Progenitor cell of endocrine pancreas (in vitro differentiated cells): ENCODE measurements at regions not wholly inside any gene's neighbourhood (a gene's known extent, or its start where the extent isn't known, plus 50 kb on each side); places are given as distances from the start of the nearest gene placed in this dataset.
A peak's percentile ranks its signal among the peaks of the same experiment; 100 is the strongest.

Experiments
- DNase-seq: peaks from one replicate; pipeline ENCODE4 v3.0.0; 2021; ENCODE audit warnings: low spot score; ENCODE audit not compliant: unreplicated experiment
- H3K27ac Mint-ChIP-seq: 2 replicates; pipeline ENCODE4 v1.8.0; 2021; ENCODE audit warnings: mild to moderate bottlenecking, moderate library complexity, mixed read lengths
- H3K27me3 Mint-ChIP-seq: 2 replicates; pipeline ENCODE4 v1.8.0; 2021; ENCODE audit warnings: mixed read lengths
- H3K36me3 Mint-ChIP-seq: 2 replicates; pipeline ENCODE4 v1.8.0; 2022; ENCODE audit warnings: mixed read lengths; ENCODE audit not compliant: insufficient read depth
- H3K4me1 Mint-ChIP-seq: 2 replicates; pipeline ENCODE4 v1.8.0; 2021; ENCODE audit warnings: low read depth, mixed read lengths
- H3K4me3 Mint-ChIP-seq: 2 replicates; pipeline ENCODE4 v1.8.0; 2021; ENCODE audit warnings: low read depth, mild to moderate bottlenecking, moderate library complexity, mixed read lengths
- H3K9me3 Mint-ChIP-seq: 2 replicates; pipeline ENCODE4 v1.8.0; 2021; ENCODE audit warnings: low read depth, mixed read lengths
- CTCF ChIP-seq: fragments of 200-600 bp; sonication (generic); IDR thresholded peaks from one replicate; pipeline ENCODE4 v1.5.0; 2021; ENCODE audit warnings: antibody characterized with exemption, mild to moderate bottlenecking; ENCODE audit not compliant: unreplicated experiment

GRCh38 chr3:127342735-127343134 is 54.9 kb upstream of the PRR20G start:
- peaks cover 72% of the 10 kb centered on the region for H3K27me3 Mint-ChIP-seq
- H3K36me3 Mint-ChIP-seq: no peaks in the 10 kb centered on the region
- no peaks in the 10 kb centered on the region for H3K9me3 Mint-ChIP-seq
- TF ChIP-seq CTCF: no peak
- no peaks in the 10 kb centered on the region for H3K4me1 Mint-ChIP-seq
- H3K27ac Mint-ChIP-seq: no peak overlapping the region
- DNase-seq: no peak
- no peak overlapping the region for H3K4me3 Mint-ChIP-seq

- no peaks in the 10 kb centered on the region for H3K36me3 Mint-ChIP-seq
- H3K4me1 Mint-ChIP-seq: no peaks in the 10 kb centered on the region
- no peak for DNase-seq
- H3K27ac Mint-ChIP-seq: no peak overlapping the region
- no peak for TF ChIP-seq CTCF
- H3K27me3 Mint-ChIP-seq: peaks cover 73% of the 10 kb centered on the region
- no peaks in the 10 kb centered on the region for H3K9me3 Mint-ChIP-seq
- no peak overlapping the region for H3K4me3 Mint-ChIP-seq
Observed at GRCh38 chr3:127339928-127340861, 52.3 kb upstream of the PRR20G start.

DNA sequence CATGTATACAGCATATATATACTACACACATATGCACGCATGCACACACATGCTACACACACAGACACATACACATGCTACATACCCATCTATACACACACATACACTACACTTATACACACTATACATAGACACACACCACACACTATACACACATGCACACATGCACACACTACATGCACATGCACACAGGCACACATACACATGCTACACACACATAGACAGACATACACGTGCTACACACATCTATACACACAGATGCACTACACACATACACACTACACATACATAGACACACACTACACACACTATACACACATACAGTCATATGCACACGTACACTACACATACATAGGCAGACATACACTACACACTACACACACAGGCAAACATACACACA is 51.2 kb upstream of the PRR20G start:
- Mint-ChIP-seq H3K4me1 (no peaks in the 10 kb centered on the region), H3K27me3 (peaks cover 69% of the 10 kb centered on the region), H3K36me3 (no peaks in the 10 kb centered on the region), H3K9me3 (peaks cover 5% of the 10 kb centered on the region), H3K27ac (no peak overlapping the region), H3K4me3 (no peak overlapping the region)
- no peak for DNase-seq
- TF ChIP-seq CTCF: no peak

DNA sequence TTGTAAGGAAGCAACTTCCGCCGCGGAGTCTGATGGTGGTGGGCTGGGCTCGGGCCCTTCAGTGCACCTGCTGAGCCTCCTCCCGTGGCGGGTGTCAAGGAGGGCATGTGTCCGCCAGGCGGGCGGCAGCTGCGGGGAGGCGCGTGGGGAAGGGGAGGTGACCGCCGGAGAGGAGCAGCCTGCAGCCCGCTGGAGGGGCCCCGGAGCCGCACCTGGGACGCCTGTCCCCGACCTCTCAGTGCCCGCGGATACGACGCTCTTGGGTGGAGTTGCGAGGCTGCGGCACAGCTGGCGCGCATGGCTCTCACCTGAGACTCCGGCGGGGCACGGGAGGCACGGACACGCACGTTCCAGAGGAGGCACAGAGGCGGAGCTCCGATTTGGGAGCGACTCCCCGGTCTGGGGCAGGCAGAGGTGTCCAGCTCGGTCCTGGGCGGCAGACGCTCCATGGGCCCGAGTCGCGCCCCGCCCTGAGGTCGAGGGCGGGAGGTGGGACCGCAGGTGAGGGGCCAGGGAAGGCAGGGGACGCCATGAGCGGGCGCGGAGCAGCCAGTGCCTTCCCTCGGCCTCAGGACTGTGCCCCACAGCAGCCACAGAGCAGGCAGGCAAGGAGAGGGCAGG is 50.2 kb upstream of the PRR20G start:
- DNase-seq: no peak
- no peaks in the 10 kb centered on the region for H3K4me1 Mint-ChIP-seq
- peaks cover 63% of the 10 kb centered on the region for H3K27me3 Mint-ChIP-seq
- no peaks in the 10 kb centered on the region for H3K36me3 Mint-ChIP-seq
- H3K4me3 Mint-ChIP-seq: peak overlapping the region; percentile 33
- H3K27ac Mint-ChIP-seq: no peak overlapping the region
- TF ChIP-seq CTCF: no peak
- H3K9me3 Mint-ChIP-seq: peaks cover 5% of the 10 kb centered on the region
